HepG2 (cell line): ENCODE measurements at regions not wholly inside any gene's neighbourhood (a gene's known extent, or its start where the extent isn't known, plus 50 kb on each side); places are given as distances from the start of the nearest gene placed in this dataset.

Source experiments
- ATAC-seq: fragments of 200-7000 bp; cut with Tn5 transposase; 3 replicates; pipeline ENCODE4 v1.9.1; 2020; ENCODE audit warnings: mild to moderate bottlenecking, moderate library complexity
- BruUV-seq: library from RNA; stranded (reverse); fragments of 400-500 nt; replicated peaks from 2 replicates; lab custom pipeline; 2021; lab: Mats Ljungman, UMichigan
- CTCF ChIA-PET: fragments of 300-600 bp; formaldehyde crosslinking; extraction: SDS; loops from one replicate; lab custom pipeline; 2021; ENCODE audit warnings: low total read pairs, inconsistent platforms, low intra/inter-chr PET ratio; lab: Yijun Ruan, JAX
- POLR2A ChIA-PET: fragments of 350-600 bp; sonication (Branson Sonifier 250); formaldehyde crosslinking; loops from one replicate; lab custom pipeline; 2020; ENCODE audit warnings: antibody characterized with exemption, inconsistent platforms; lab: Yijun Ruan, JAX
- DNase-seq: peaks from one replicate; pipeline ENCODE4 v3.0.0-alpha.2; 2015; ENCODE audit warnings: low spot score
- FAIRE-seq: peaks from 3 replicates; lab custom pipeline; 2011; peaks lifted over from hg19 to GRCh38; lab: Jason Lieb, UNC
- H2AFZ ChIP-seq: one replicate; pipeline ENCODE4 v1.6.1; 2011; ENCODE audit warnings: low read length, inconsistent platforms
- H3K27ac ChIP-seq: fragments of 300-600 bp; 3 replicates; pipeline ENCODE4 v1.8.0; 2011; ENCODE audit warnings: mixed run types, mild to moderate bottlenecking, mixed read lengths, low read length, inconsistent platforms; ENCODE audit not compliant: insufficient read depth; ENCODE audit errors: extremely low read length
- H3K27me3 ChIP-seq, 2 experiments: fragments of 200-600 bp in 1 of 2; 2 replicates in 1 of 2; 3 replicates in 1 of 2; pipeline versions ENCODE4 v1.6.0 to v1.8.0; 2011; ENCODE audit warnings: low read length in 2 of 2, mild to moderate bottlenecking in 2 of 2, moderate library complexity in 2 of 2, inconsistent platforms in 1 of 2; ENCODE audit not compliant: insufficient read depth in 2 of 2, control insufficient read depth in 1 of 2
- H3K36me3 ChIP-seq, 2 experiments: fragments of 200-600 bp in 1 of 2; replicated peaks in 1 of 2; 2 replicates in 1 of 2; 3 replicates in 1 of 2; pipeline versions ENCODE4 v1.5.1 to v1.8.0; 2011; ENCODE audit warnings: low read length in 2 of 2, inconsistent platforms in 1 of 2; ENCODE audit not compliant: insufficient read depth in 2 of 2, control insufficient read depth in 1 of 2
- H3K4me1 ChIP-seq: 2 replicates; pipeline ENCODE4 v1.5.1; 2012; ENCODE audit warnings: low read length, inconsistent platforms; ENCODE audit not compliant: insufficient read depth
- H3K4me2 ChIP-seq: 2 replicates; pipeline ENCODE4 v1.6.0; 2011; ENCODE audit warnings: low read depth, low read length, inconsistent platforms
- H3K4me3 ChIP-seq, 3 experiments: fragments of 200-600 bp in 1 of 3; sonication (generic), shearing (Covaris generic) in 1 of 3; replicated peaks in 1 of 3; 2 replicates each; pipeline ENCODE4 v1.5.1; 2011 to 2016; ENCODE audit warnings: low read length in 3 of 3, inconsistent platforms in 2 of 3, low read depth in 2 of 3, mild to moderate bottlenecking in 2 of 3, control low read depth in 1 of 3, mixed read lengths in 1 of 3; ENCODE audit not compliant: insufficient read depth in 1 of 3
- H3K79me2 ChIP-seq: one replicate; pipeline ENCODE4 v1.6.1; 2011; ENCODE audit warnings: low read length, inconsistent platforms; ENCODE audit not compliant: insufficient read depth
- H3K9ac ChIP-seq: 2 replicates; pipeline ENCODE4 v1.6.0; 2011; ENCODE audit warnings: mild to moderate bottlenecking, low read depth, low read length, inconsistent platforms; ENCODE audit not compliant: insufficient read depth
- H3K9me3 ChIP-seq: 2 replicates; pipeline ENCODE4 v1.5.1; 2012; ENCODE audit warnings: mild to moderate bottlenecking, low read length
- H4K20me1 ChIP-seq: 2 replicates; pipeline ENCODE4 v1.6.0; 2011; ENCODE audit warnings: inconsistent platforms, mild to moderate bottlenecking, low read length, moderate library complexity; ENCODE audit not compliant: insufficient read depth
- AHDC1 ChIP-seq: sonication (generic); formaldehyde crosslinking; IDR thresholded peaks from 2 replicates; pipeline ENCODE4 v1.5.1; 2020; ENCODE audit warnings: mild to moderate bottlenecking, missing genetic modification reagents, borderline replicate concordance
- GRHL1 ChIP-seq: sonication (generic); formaldehyde crosslinking; conservative IDR thresholded peaks from 2 replicates; pipeline ENCODE4 v1.8.0; 2022; ENCODE audit warnings: missing genetic modification reagents
- GTF2F1 ChIP-seq: fragments of 150-350 bp; IDR thresholded peaks from 2 replicates; pipeline ENCODE4 v1.6.1; 2014; ENCODE audit warnings: low read length
- HDAC2 ChIP-seq: sonication (generic); formaldehyde crosslinking; IDR thresholded peaks from 2 replicates; pipeline ENCODE4 v1.4.0; 2020; ENCODE audit warnings: missing genetic modification reagents
- KDM5A ChIP-seq: fragments of 200-600 bp; sonication (generic); IDR thresholded peaks from 2 replicates; pipeline ENCODE4 v1.7.0; 2018; ENCODE audit warnings: antibody characterized with exemption, mild to moderate bottlenecking, low read length, borderline replicate concordance
- MEF2D ChIP-seq: sonication (generic); formaldehyde crosslinking; IDR thresholded peaks from 2 replicates; pipeline ENCODE4 v1.5.1; 2020; ENCODE audit warnings: mild to moderate bottlenecking, missing genetic modification reagents
- MLLT10 ChIP-seq: sonication (generic); formaldehyde crosslinking; IDR thresholded peaks from 2 replicates; pipeline ENCODE4 v1.4.0; 2020; ENCODE audit warnings: missing genetic modification reagents
- PATZ1 ChIP-seq: sonication (generic); formaldehyde crosslinking; IDR thresholded peaks from 2 replicates; pipeline ENCODE4 v1.4.0; 2020; ENCODE audit warnings: missing genetic modification reagents
- SMARCE1 ChIP-seq: fragments of 450-650 bp; IDR thresholded peaks from 2 replicates; pipeline ENCODE4 v1.6.1; 2017; ENCODE audit warnings: borderline replicate concordance
- SP2 ChIP-seq: sonication (generic); formaldehyde crosslinking; IDR thresholded peaks from 2 replicates; pipeline ENCODE4 v1.5.1; 2020; ENCODE audit warnings: mild to moderate bottlenecking, missing genetic modification reagents
- ZC3H4 ChIP-seq: sonication (generic); formaldehyde crosslinking; IDR thresholded peaks from 2 replicates; pipeline ENCODE4 v1.4.0; 2020; ENCODE audit warnings: missing genetic modification reagents, borderline replicate concordance
- ZNF597 ChIP-seq: sonication (generic); formaldehyde crosslinking; IDR thresholded peaks from 2 replicates; pipeline ENCODE4 v1.5.0; 2020; ENCODE audit warnings: missing genetic modification reagents
- ZNF816 ChIP-seq: sonication (generic); formaldehyde crosslinking; IDR thresholded peaks from 2 replicates; pipeline ENCODE4 v1.8.0; 2022; ENCODE audit warnings: missing genetic modification reagents, mild to moderate bottlenecking, borderline replicate concordance
- WGBS: methylation state at CpG from one replicate; pipeline ENCODE4 v1.1.6; 2017; ENCODE audit warnings: low lambda C conversion rate; 5-methylcytosine and 5-hydroxymethylcytosine counted together
- in situ Hi-C: cut with HindIII; loops from 2 replicates; pipeline ENCODE4 v1.10.0; 2017; ENCODE audit warnings: low pct_unique_long_range_greater_than_20kb; ENCODE audit not compliant: extremely low pct_ligation_motif_present
- intact Hi-C: fragments of 100-400 bp; cut with micrococcal nuclease; formaldehyde crosslinking; loops from one replicate; pipeline ENCODE4 v1.10.0; 2022; ENCODE audit not compliant: unreplicated experiment
- TF ChIP-seq, protein P1 (sequence below): sonication (generic); formaldehyde crosslinking; IDR thresholded peaks from 2 replicates; pipeline ENCODE4 v1.4.0; 2020; ENCODE audit warnings: missing genetic modification reagents

GRCh38 chr12:131598717-131599116 is 112.2 kb upstream of the SFSWAP start:
- H3K4me1 ChIP-seq: no peaks in the 10 kb centered on the region
- H3K9ac ChIP-seq: no peak overlapping the region
- H3K4me2 ChIP-seq: no peak overlapping the region
- WGBS: 7% methylated on average over 4 of the region's 5 CpGs
- ATAC-seq (no peak), DNase-seq (no peak), FAIRE-seq (no peak)
- ChIA-PET CTCF (no interaction called here), POLR2A (no interaction called here)
- H3K4me3 ChIP-seq: no peak overlapping the region
- H3K79me2 ChIP-seq: no peaks in the 10 kb centered on the region
- no peak overlapping the region for H3K27ac ChIP-seq
- peaks cover 2 to 55% of the 10 kb centered on the region in 2 experiments; a peak in 4 of 5 replicates for H3K27me3 ChIP-seq
- intact Hi-C loops (no loop called here), in situ Hi-C loops (no loop called here)
- H4K20me1 ChIP-seq: no peaks in the 10 kb centered on the region
- no peaks in the 10 kb centered on the region for H3K9me3 ChIP-seq
- no peak overlapping the region for H2AFZ ChIP-seq
- no peaks in the 10 kb centered on the region for H3K36me3 ChIP-seq
- no TSS peak for BruUV-seq
- TF ChIP-seq AHDC1 (CRISPR knock-in tag) (no peak), KDM5A (no peak), ZC3H4 (CRISPR knock-in tag) (no peak), MEF2D (CRISPR knock-in tag) (no peak), PATZ1 (CRISPR knock-in tag) (no peak), ZNF597 (CRISPR knock-in tag) (no peak), SMARCE1 (no peak), SP2 (CRISPR knock-in tag) (no peak), ZNF816 (CRISPR knock-in tag) (no peak), GRHL1 (CRISPR knock-in tag) (no peak), GTF2F1 (no peak), MLLT10 (CRISPR knock-in tag) (no peak), HDAC2 (CRISPR knock-in tag) (no peak)
- TF ChIP-seq, protein P1, sequence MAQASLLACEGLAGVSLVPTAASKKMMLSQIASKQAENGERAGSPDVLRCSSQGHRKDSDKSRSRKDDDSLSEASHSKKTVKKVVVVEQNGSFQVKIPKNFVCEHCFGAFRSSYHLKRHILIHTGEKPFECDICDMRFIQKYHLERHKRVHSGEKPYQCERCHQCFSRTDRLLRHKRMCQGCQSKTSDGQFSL (CRISPR knock-in tag): no peak
